ENCODE measurements at regions not wholly inside any gene's neighbourhood (a gene's known extent, or its start where the extent isn't known, plus 50 kb on each side); places are given as distances from the start of the nearest gene placed in this dataset.

DNA sequence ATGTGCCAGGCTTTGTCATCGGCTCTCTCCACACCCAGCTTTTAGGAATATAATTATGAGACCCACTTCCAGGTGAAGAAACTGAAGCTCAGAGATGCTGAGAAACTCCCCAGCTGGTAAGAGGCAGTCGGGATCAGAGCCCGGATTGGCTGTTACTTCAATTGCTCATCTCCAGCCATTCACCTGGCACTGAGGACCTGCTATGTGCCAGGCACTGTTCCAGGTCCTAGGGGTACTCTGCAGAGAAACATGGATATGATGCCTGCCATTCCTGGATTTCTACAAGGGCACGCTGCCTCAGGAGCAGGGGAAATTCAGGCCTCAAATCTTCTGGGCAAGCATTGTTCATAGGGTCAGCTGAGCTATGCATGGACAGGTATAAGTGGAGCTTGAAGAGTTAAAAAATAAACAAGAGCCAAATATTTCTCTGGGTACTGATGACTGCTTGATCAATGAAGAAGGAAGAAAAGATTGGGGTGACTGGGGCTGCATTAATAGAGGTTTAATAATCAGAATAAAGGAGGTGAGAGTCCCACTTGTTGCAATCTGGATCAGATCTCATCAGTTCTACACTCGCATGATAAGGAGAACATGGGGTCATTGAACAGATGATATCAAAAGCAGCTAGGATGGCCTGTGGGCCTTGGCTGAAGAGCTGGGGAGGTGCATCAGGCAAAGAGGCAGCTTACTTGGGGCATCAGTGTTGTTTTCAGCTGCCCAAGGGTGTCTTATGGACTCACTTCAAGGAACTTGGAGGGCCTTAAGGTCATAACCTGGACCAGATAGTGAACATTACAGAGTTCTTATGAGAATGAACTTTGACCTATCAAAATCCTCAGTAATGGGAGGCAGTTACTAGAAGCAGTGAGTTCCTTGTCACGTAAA lies 80.9 kb upstream of the TOX2 start:
- Histone ChIP-seq H2AFZ (ENCODE audit: insufficient read depth, low read depth, low read length, poor library complexity, severe bottlenecking) (no peak overlapping the region), H3K27ac (ENCODE audit: low read length in 2 of 2) (no peak overlapping the region), H3K4me2 (replicated peaks; ENCODE audit: low read depth, low read length, poor library complexity, severe bottlenecking) (no peak overlapping the region), H4K20me1 (ENCODE audit: control insufficient read depth, insufficient read depth, low read length, poor library complexity, severe bottlenecking) (no peaks in the 10 kb centered on the region), H3K4me1 (ENCODE audit: control insufficient read depth in 2 of 2, insufficient read depth in 2 of 2, low read length in 2 of 2) (no peaks in the 10 kb centered on the region), H3K27me3 (replicated peaks in 1 of 4; ENCODE audit: control extremely low read depth in 1 of 4, control insufficient read depth in 3 of 4, insufficient read depth in 4 of 4, low read length in 3 of 4) (no peaks in the 10 kb centered on the region), H3K4me3 (ENCODE audit: control extremely low read depth in 1 of 5, extremely low read depth in 1 of 5, insufficient read depth in 1 of 5, low read depth in 2 of 5, low read length in 4 of 5) (no peak overlapping the region), H3K9me3 (ENCODE audit: control extremely low read depth in 1 of 3, control insufficient read depth in 2 of 3, insufficient read depth in 1 of 3, low read length in 2 of 3) (peaks cover 0 to 7% (median 0%) of the 10 kb centered on the region in 3 donors), H3K79me2 (ENCODE audit: control insufficient read depth, insufficient read depth, low read length) (no peaks in the 10 kb centered on the region), H3K9ac (ENCODE audit: low read length) (no peak overlapping the region), H3K36me3 (replicated peaks in 1 of 2; ENCODE audit: control extremely low read depth in 1 of 2, control insufficient read depth in 1 of 2, extremely low read depth in 1 of 2, insufficient read depth in 2 of 2, low read length in 1 of 2) (no peaks in the 10 kb centered on the region)
- Mint-ChIP-seq H3K4me3 (no peak overlapping the region), H3K27me3 (peaks cover 15% of the 10 kb centered on the region), H3K27ac (no peak overlapping the region), H3K9me3 (ENCODE audit: insufficient read depth) (no peaks in the 10 kb centered on the region), H3K4me1 (no peaks in the 10 kb centered on the region)
- 93% methylated on average over 5 of the region's 6 CpGs for WGBS (ENCODE audit: insufficient coverage)
- POLR2A ChIA-PET: no interaction called here
- intact Hi-C loops (cut with micrococcal nuclease): no loop called here
- no peak for ATAC-seq (ENCODE audit: low read depth)
- DNase-seq: no peak
- CTCF ChIA-PET: interaction anchor here (1.2 kb wide), 1 partner anchor 10 kb away, joined by 3 read pairs; no protein-coding TSS in a partner anchor
- TF ChIP-seq, protein P1, sequence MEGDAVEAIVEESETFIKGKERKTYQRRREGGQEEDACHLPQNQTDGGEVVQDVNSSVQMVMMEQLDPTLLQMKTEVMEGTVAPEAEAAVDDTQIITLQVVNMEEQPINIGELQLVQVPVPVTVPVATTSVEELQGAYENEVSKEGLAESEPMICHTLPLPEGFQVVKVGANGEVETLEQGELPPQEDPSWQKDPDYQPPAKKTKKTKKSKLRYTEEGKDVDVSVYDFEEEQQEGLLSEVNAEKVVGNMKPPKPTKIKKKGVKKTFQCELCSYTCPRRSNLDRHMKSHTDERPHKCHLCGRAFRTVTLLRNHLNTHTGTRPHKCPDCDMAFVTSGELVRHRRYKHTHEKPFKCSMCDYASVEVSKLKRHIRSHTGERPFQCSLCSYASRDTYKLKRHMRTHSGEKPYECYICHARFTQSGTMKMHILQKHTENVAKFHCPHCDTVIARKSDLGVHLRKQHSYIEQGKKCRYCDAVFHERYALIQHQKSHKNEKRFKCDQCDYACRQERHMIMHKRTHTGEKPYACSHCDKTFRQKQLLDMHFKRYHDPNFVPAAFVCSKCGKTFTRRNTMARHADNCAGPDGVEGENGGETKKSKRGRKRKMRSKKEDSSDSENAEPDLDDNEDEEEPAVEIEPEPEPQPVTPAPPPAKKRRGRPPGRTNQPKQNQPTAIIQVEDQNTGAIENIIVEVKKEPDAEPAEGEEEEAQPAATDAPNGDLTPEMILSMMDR (IDR thresholded peaks at IDR 0.05): no peak
- no peak for TF ChIP-seq EZH2 (IDR thresholded peaks at IDR 0.05; ENCODE audit: borderline replicate concordance, insufficient read depth, low read depth, low read length, poor library complexity, severe bottlenecking)

DNA sequence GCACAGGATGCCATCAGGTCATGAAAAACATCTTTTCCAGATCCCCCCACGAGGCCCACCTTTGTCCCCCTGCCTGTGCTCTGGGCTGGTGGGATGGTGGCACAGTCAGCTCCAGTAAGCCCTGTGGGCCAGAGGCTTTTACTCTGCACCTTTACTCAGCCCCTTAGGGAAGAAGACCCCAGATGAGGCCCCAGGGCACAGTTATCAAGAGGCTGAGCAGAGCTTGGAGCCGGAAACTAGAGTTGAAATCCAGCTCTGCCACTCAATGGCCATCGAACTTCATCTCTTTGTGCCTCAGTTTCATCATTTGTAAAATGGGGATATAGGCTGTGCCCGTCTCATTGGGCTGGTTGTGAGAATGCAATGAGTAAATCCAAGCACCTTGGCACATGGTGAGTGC lies 81.7 kb upstream of the TOX2 start:
- H3K27me3 ChIP-seq (replicated peaks in 1 of 4; ENCODE audit: control extremely low read depth in 1 of 4, control insufficient read depth in 3 of 4, insufficient read depth in 4 of 4, low read length in 3 of 4): no peaks in the 10 kb centered on the region
- Mint-ChIP-seq H3K4me3 (no peak overlapping the region), H3K9me3 (ENCODE audit: insufficient read depth) (no peaks in the 10 kb centered on the region), H3K27me3 (peaks cover 16% of the 10 kb centered on the region), H3K27ac (no peak overlapping the region), H3K4me1 (no peaks in the 10 kb centered on the region)
- no peak overlapping the region for H2AFZ ChIP-seq (ENCODE audit: insufficient read depth, low read depth, low read length, poor library complexity, severe bottlenecking)
- intact Hi-C loops (cut with micrococcal nuclease): no loop called here
- WGBS (ENCODE audit: insufficient coverage): 95% methylated on average over 3 of the region's 4 CpGs
- DNase-seq (no peak), ATAC-seq (ENCODE audit: low read depth) (no peak)
- H3K27ac ChIP-seq (ENCODE audit: low read length in 2 of 2): no peak overlapping the region
- no peak overlapping the region for H3K4me3 ChIP-seq (ENCODE audit: control extremely low read depth in 1 of 5, extremely low read depth in 1 of 5, insufficient read depth in 1 of 5, low read depth in 2 of 5, low read length in 4 of 5)
- no peaks in the 10 kb centered on the region for H3K79me2 ChIP-seq (ENCODE audit: control insufficient read depth, insufficient read depth, low read length)
- POLR2A ChIA-PET: no interaction called here
- no peaks in the 10 kb centered on the region for H3K36me3 ChIP-seq (replicated peaks in 1 of 2; ENCODE audit: control extremely low read depth in 1 of 2, control insufficient read depth in 1 of 2, extremely low read depth in 1 of 2, insufficient read depth in 2 of 2, low read length in 1 of 2)
- H3K9me3 ChIP-seq (ENCODE audit: control extremely low read depth in 1 of 3, control insufficient read depth in 2 of 3, insufficient read depth in 1 of 3, low read length in 2 of 3): peaks cover 0 to 7% (median 0%) of the 10 kb centered on the region in 3 donors
- no peak overlapping the region for H3K9ac ChIP-seq (ENCODE audit: low read length)
- TF ChIP-seq EZH2 (IDR thresholded peaks at IDR 0.05; ENCODE audit: borderline replicate concordance, insufficient read depth, low read depth, low read length, poor library complexity, severe bottlenecking): no peak
- TF ChIP-seq, protein P1 (IDR thresholded peaks at IDR 0.05): no peak
- H3K4me1 ChIP-seq (ENCODE audit: control insufficient read depth in 2 of 2, insufficient read depth in 2 of 2, low read length in 2 of 2): no peaks in the 10 kb centered on the region
- CTCF ChIA-PET: interaction anchor here (1.2 kb wide), 1 partner anchor 11 kb away, joined by 3 read pairs; no protein-coding TSS in a partner anchor
- no peaks in the 10 kb centered on the region for H4K20me1 ChIP-seq (ENCODE audit: control insufficient read depth, insufficient read depth, low read length, poor library complexity, severe bottlenecking)
- no peak overlapping the region for H3K4me2 ChIP-seq (replicated peaks; ENCODE audit: low read depth, low read length, poor library complexity, severe bottlenecking)
